A549 (cell line): ENCODE measurements at regions not wholly inside any gene's neighbourhood (a gene's known extent, or its start where the extent isn't known, plus 50 kb on each side); places are given as distances from the start of the nearest gene placed in this dataset.

Source experiments
- ATAC-seq, 2 experiments: fragments of 200-7000 bp in 1 of 2; fragments of >200 bp in 1 of 2; cut with Nextera tagmentation in 1 of 2; cut with Tn5 transposase in 1 of 2; 3 replicates each; pipeline versions ENCODE4 v1.8.0 to v1.9.1; 2018 to 2020; ENCODE audit warnings: mild to moderate bottlenecking in 1 of 2, moderate library complexity in 1 of 2
- CTCF ChIA-PET: fragments of 300-600 bp; sonication (Branson Sonifier 250); formaldehyde crosslinking; extraction: SDS; loops from one replicate; lab custom pipeline; 2021; ENCODE audit warnings: antibody characterized with exemption, inconsistent platforms; lab: Yijun Ruan, JAX
- POLR2A ChIA-PET: fragments of 350-600 bp; formaldehyde crosslinking; extraction: SDS; loops from one replicate; lab custom pipeline; 2021; ENCODE audit warnings: antibody characterized with exemption, inconsistent platforms; lab: Yijun Ruan, JAX
- DNase-seq, 2 experiments: peaks; one replicate each; pipeline versions ENCODE4 v3.0.0 to v3.0.0-alpha.2; 2011 to 2016; ENCODE audit warnings: low read depth in 1 of 2, low spot score in 1 of 2
- FAIRE-seq: peaks from 2 replicates; lab custom pipeline; 2011; peaks lifted over from hg19 to GRCh38; lab: Jason Lieb, UNC
- H3K27ac ChIP-seq, 2 experiments: fragments of >200 bp; sonication (Bioruptor Twin); formaldehyde crosslinking; 3 replicates each; pipeline ENCODE4 v1.5.1; 2016 to 2017
- H3K4me1 ChIP-seq: fragments of >200 bp; sonication (Bioruptor Twin); formaldehyde crosslinking; 3 replicates; pipeline ENCODE4 v1.6.1; 2016
- H3K4me2 ChIP-seq: fragments of >200 bp; sonication (Bioruptor Twin); formaldehyde crosslinking; 3 replicates; pipeline ENCODE4 v1.6.1; 2016
- H3K4me3 ChIP-seq: fragments of >200 bp; sonication (Bioruptor Twin); formaldehyde crosslinking; 3 replicates; pipeline ENCODE4 v1.5.1; 2016
- H3K9me3 ChIP-seq: fragments of >200 bp; sonication (Bioruptor Twin); formaldehyde crosslinking; 3 replicates; pipeline ENCODE4 v1.6.1; 2016
- CBX2 ChIP-seq: fragments of 200-600 bp; sonication (generic); IDR thresholded peaks from 2 replicates; pipeline ENCODE4 v1.6.1; 2016; ENCODE audit warnings: low read depth, mild to moderate bottlenecking, borderline replicate concordance
- CBX8 ChIP-seq: fragments of 200-600 bp; sonication (generic); IDR thresholded peaks from 2 replicates; pipeline ENCODE4 v1.6.1; 2016
- CHD2 ChIP-seq: fragments of 150-350 bp; IDR thresholded peaks from 2 replicates; pipeline ENCODE4 v1.6.1; 2014; ENCODE audit warnings: low read length; ENCODE audit not compliant: partially characterized antibody
- EHF ChIP-seq: fragments of 250-450 bp; sonication (Bioruptor Pico); IDR thresholded peaks from 2 replicates; pipeline ENCODE4 v1.5.0; 2020; ENCODE audit warnings: mild to moderate bottlenecking
- EHMT2 ChIP-seq: fragments of 200-600 bp; sonication (generic); IDR thresholded peaks from 2 replicates; pipeline ENCODE4 v1.6.1; 2016; ENCODE audit warnings: antibody characterized with exemption, low read depth, mild to moderate bottlenecking, moderate library complexity
- ESRRA ChIP-seq: fragments of 150-350 bp; IDR thresholded peaks from 2 replicates; pipeline ENCODE4 v1.6.1; 2014; ENCODE audit warnings: mild to moderate bottlenecking, low read length, borderline replicate concordance
- FOSB ChIP-seq: fragments of 250-450 bp; sonication (Bioruptor Pico); IDR thresholded peaks from 2 replicates; pipeline ENCODE4 v1.5.0; 2020; ENCODE audit warnings: mild to moderate bottlenecking, moderate library complexity
- FOXS1 ChIP-seq: fragments of 250-450 bp; sonication (Bioruptor Pico); IDR thresholded peaks from 2 replicates; pipeline ENCODE4 v1.5.0; 2020; ENCODE audit warnings: mild to moderate bottlenecking, moderate library complexity
- GATA3 ChIP-seq: IDR thresholded peaks from 2 replicates; pipeline ENCODE4 v1.6.1; 2012; ENCODE audit warnings: borderline replicate concordance
- JUN ChIP-seq, 2 experiments: fragments of >200 bp; sonication (Bioruptor Twin); formaldehyde crosslinking; IDR thresholded peaks; 2 replicates in 1 of 2; 3 replicates in 1 of 2; pipeline ENCODE4 v1.6.1; 2016 to 2017
- MAZ ChIP-seq: fragments of 150-350 bp; IDR thresholded peaks from 2 replicates; pipeline ENCODE4 v1.6.1; 2014; ENCODE audit warnings: antibody characterized with exemption, low read depth, low read length, borderline replicate concordance
- MYC ChIP-seq: IDR thresholded peaks from 2 replicates; pipeline ENCODE4 v1.6.1; 2012; ENCODE audit warnings: mild to moderate bottlenecking, inconsistent platforms, low read length, improper control_type of control experiment, borderline replicate concordance
- NR3C1 ChIP-seq: fragments of >200 bp; sonication (Bioruptor Twin); formaldehyde crosslinking; IDR thresholded peaks from 3 replicates; pipeline ENCODE4 v1.6.1; 2017
- PHF8 ChIP-seq: fragments of 200-600 bp; sonication (generic); IDR thresholded peaks from 2 replicates; pipeline ENCODE4 v1.6.1; 2016; ENCODE audit warnings: low read depth, mild to moderate bottlenecking, antibody characterized with exemption, moderate library complexity, borderline replicate concordance
- POLR2A ChIP-seq: IDR thresholded peaks from 2 replicates; pipeline ENCODE4 v1.6.1; 2012; ENCODE audit warnings: mild to moderate bottlenecking, low read length
- POLR2AphosphoS2 ChIP-seq: conservative IDR thresholded peaks from 2 replicates; pipeline ENCODE4 v1.6.1; 2012; ENCODE audit warnings: low read length, improper control_type of control experiment, inconsistent platforms
- RAD21 ChIP-seq, 2 experiments: fragments of >200 bp in 1 of 2; sonication (Bioruptor Twin) in 1 of 2; formaldehyde crosslinking in 1 of 2; IDR thresholded peaks in 1 of 2; conservative IDR thresholded peaks in 1 of 2; 2 replicates in 1 of 2; 3 replicates in 1 of 2; pipeline ENCODE4 v1.6.1; 2012 to 2018; ENCODE audit warnings: inconsistent platforms in 1 of 2
- RCOR1 ChIP-seq: fragments of 150-350 bp; IDR thresholded peaks from 2 replicates; pipeline ENCODE4 v1.6.1; 2014; ENCODE audit warnings: antibody characterized with exemption, low read length, low read depth
- RNF2 ChIP-seq: fragments of 200-600 bp; sonication (generic); IDR thresholded peaks from 2 replicates; pipeline ENCODE4 v1.6.1; 2016; ENCODE audit warnings: low read depth, mild to moderate bottlenecking, antibody characterized with exemption, moderate library complexity, borderline replicate concordance
- TFCP2L1 ChIP-seq: fragments of 250-450 bp; sonication (Bioruptor Pico); IDR thresholded peaks from 2 replicates; pipeline ENCODE4 v1.5.0; 2021; ENCODE audit warnings: mild to moderate bottlenecking
- TP53 ChIP-seq: fragments of 250-450 bp; sonication (Bioruptor Pico); IDR thresholded peaks from 2 replicates; pipeline ENCODE4 v1.5.0; 2021; ENCODE audit warnings: mild to moderate bottlenecking, moderate library complexity
- ZC3H11A ChIP-seq: fragments of 450-650 bp; IDR thresholded peaks from 2 replicates; pipeline ENCODE4 v1.6.1; 2014; ENCODE audit warnings: antibody characterized with exemption, mild to moderate bottlenecking
- ZNF302 ChIP-seq: fragments of 250-450 bp; sonication (Bioruptor Pico); IDR thresholded peaks from 2 replicates; pipeline ENCODE4 v1.9.0; 2021; ENCODE audit warnings: inconsistent platforms, mild to moderate bottlenecking, moderate library complexity
- WGBS: methylation state at CpG from one replicate; pipeline ENCODE4 v1.1.6; 2017; ENCODE audit errors: missing lambda C conversion rate; 5-methylcytosine and 5-hydroxymethylcytosine counted together
- TF ChIP-seq, protein P1 (sequence below): fragments of 250-450 bp; sonication (Bioruptor Pico); IDR thresholded peaks from 2 replicates; pipeline ENCODE4 v1.5.0; 2020; ENCODE audit warnings: low read depth, mild to moderate bottlenecking, moderate library complexity
- TF ChIP-seq, protein P2 (sequence below): IDR thresholded peaks from 2 replicates; pipeline ENCODE4 v1.6.1; 2012
- TF ChIP-seq, protein P3 (sequence below): fragments of >200 bp; sonication (Bioruptor Twin); formaldehyde crosslinking; IDR thresholded peaks from 3 replicates; pipeline ENCODE4 v1.6.1; 2016
- TF ChIP-seq, protein P4 (sequence below): fragments of 150-350 bp; IDR thresholded peaks from 2 replicates; pipeline ENCODE4 v1.6.1; 2014; ENCODE audit warnings: low read depth, mild to moderate bottlenecking, low read length

DNA sequence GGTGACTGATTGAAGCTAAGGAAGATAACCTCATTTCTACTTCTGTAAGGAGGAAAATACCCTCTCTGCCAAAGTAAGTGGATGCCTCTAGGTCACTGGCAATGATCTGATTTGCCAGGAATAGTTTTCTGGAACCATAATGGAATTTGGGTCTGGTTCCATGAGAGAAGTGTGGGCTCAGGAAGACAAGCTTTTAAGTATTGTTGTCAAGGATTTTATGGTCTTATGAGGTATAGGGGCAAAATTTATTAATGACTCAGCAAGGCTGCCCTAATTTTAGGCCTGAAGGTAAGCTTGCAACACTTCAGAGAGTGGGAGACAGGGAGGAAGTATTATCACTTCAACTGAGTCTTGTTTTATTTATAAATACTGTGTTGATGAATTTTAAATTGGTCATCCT is 322.6 kb upstream of the ACTBL2 start:
- no peak for ATAC-seq
- POLR2A ChIA-PET: no interaction called here
- no peak for TF ChIP-seq EHF (CRISPR knock-in tag)
- TF ChIP-seq JUN (IDR thresholded peaks at IDR 0.05): no peak
- 0 out of 3 replicates have a peak, but pooled peaks cover 5% of the 10 kb centered on the region for H3K4me1 ChIP-seq
- no peak overlapping the region for H3K4me3 ChIP-seq
- no peak for FAIRE-seq
- H3K27ac ChIP-seq: no peak overlapping the region
- no peak overlapping the region for H3K4me2 ChIP-seq
- CTCF ChIA-PET: interaction anchor here (1.4 kb wide), 1 partner anchor 26 kb away, joined by 4 read pairs; no protein-coding TSS in a partner anchor
- DNase-seq: no peak
- H3K9me3 ChIP-seq: no peaks in the 10 kb centered on the region

DNA sequence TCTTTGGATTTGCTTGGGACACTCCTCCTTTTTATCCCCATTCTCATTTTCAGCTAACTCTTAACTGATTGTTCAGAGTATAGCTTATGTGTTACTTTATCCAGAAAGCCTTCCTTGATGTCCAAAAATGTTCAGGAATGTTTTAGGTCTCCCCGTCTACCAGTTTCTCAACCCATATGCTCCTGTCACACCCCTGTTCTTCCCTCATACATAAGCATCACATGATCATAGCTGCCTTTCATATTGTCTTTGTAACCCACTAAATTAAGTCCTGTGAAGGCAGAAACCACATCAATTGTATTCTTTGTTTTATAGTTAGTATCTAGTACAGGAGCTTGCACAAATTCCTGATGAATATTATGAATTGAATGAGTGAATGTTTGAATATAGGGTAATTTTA is 321.9 kb upstream of the ACTBL2 start:
- no peak overlapping the region for H3K4me3 ChIP-seq
- ATAC-seq (no peak), FAIRE-seq (no peak), DNase-seq (no peak)
- no peak for TF ChIP-seq MAZ
- no peak for TF ChIP-seq MYC
- no peak for TF ChIP-seq RNF2
- TF ChIP-seq ZC3H11A: no peak
- no peak for TF ChIP-seq RAD21 (conservative IDR thresholded peaks at IDR 0.05 in 1 of 2, IDR thresholded peaks at IDR 0.05 in 1 of 2)
- TF ChIP-seq EHMT2: no peak
- TF ChIP-seq ESRRA: no peak
- no peak for TF ChIP-seq JUN (IDR thresholded peaks at IDR 0.05)
- TF ChIP-seq NR3C1: no peak
- no peak for TF ChIP-seq CHD2
- TF ChIP-seq CBX8: no peak
- TF ChIP-seq, protein P1, sequence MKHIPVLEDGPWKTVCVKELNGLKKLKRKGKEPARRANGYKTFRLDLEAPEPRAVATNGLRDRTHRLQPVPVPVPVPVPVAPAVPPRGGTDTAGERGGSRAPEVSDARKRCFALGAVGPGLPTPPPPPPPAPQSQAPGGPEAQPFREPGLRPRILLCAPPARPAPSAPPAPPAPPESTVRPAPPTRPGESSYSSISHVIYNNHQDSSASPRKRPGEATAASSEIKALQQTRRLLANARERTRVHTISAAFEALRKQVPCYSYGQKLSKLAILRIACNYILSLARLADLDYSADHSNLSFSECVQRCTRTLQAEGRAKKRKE (CRISPR knock-in tag): no peak
- no peak for TF ChIP-seq CBX2
- TF ChIP-seq GATA3: no peak
- no peak for TF ChIP-seq POLR2A
- TF ChIP-seq RCOR1: no peak
- TF ChIP-seq POLR2AphosphoS2: no peak
- 0 out of 3 replicates have a peak, but pooled peaks cover 5% of the 10 kb centered on the region for H3K4me1 ChIP-seq
- H3K27ac ChIP-seq: no peak overlapping the region
- no peaks in the 10 kb centered on the region for H3K9me3 ChIP-seq
- H3K4me2 ChIP-seq: no peak overlapping the region
- WGBS: 90% methylated on average over 1 of the region's 1 CpG
- ChIA-PET CTCF (no interaction called here), POLR2A (no interaction called here)

DNA sequence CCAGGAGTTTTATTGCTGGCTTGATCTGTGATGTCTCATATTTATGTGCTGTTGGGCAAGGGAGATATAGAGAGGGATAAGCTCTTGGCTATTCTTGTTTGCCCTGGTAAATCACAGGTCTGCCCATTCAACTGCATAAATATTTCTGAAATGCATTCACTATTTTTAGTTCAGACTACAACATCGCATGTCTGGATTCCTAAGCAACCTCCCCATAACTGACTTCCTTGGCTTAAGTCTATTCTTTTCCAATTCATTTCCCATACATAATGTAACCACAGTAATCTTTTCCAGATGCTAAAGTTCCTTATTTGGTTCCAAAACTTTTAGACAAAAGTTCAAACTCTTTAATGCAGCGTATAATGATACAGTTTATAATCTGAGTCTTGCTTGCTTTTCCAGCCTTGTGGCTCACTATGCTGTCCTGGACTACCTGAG is 321.4 kb upstream of the ACTBL2 start:
- ChIA-PET POLR2A (no interaction called here), CTCF (no interaction called here)
- Histone ChIP-seq H3K4me1 (0 out of 3 replicates have a peak, but pooled peaks cover under 1% of the 10 kb centered on the region), H3K4me2 (no peak overlapping the region), H3K27ac (no peak overlapping the region), H3K4me3 (no peak overlapping the region), H3K9me3 (no peaks in the 10 kb centered on the region)
- DNase-seq: no peak
- TF ChIP-seq ZNF302 (CRISPR knock-in tag) (no peak), POLR2AphosphoS2 (no peak), TP53 (CRISPR knock-in tag) (no peak), ZC3H11A (no peak), CHD2 (no peak), FOSB (no peak), PHF8 (no peak), EHMT2 (no peak), FOXS1 (CRISPR knock-in tag) (no peak), TFCP2L1 (CRISPR knock-in tag) (no peak)
- TF ChIP-seq, protein P2, sequence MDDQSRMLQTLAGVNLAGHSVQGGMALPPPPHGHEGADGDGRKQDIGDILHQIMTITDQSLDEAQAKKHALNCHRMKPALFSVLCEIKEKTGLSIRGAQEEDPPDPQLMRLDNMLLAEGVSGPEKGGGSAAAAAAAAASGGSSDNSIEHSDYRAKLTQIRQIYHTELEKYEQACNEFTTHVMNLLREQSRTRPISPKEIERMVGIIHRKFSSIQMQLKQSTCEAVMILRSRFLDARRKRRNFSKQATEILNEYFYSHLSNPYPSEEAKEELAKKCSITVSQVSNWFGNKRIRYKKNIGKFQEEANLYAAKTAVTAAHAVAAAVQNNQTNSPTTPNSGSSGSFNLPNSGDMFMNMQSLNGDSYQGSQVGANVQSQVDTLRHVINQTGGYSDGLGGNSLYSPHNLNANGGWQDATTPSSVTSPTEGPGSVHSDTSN: no peak
- TF ChIP-seq, protein P3, sequence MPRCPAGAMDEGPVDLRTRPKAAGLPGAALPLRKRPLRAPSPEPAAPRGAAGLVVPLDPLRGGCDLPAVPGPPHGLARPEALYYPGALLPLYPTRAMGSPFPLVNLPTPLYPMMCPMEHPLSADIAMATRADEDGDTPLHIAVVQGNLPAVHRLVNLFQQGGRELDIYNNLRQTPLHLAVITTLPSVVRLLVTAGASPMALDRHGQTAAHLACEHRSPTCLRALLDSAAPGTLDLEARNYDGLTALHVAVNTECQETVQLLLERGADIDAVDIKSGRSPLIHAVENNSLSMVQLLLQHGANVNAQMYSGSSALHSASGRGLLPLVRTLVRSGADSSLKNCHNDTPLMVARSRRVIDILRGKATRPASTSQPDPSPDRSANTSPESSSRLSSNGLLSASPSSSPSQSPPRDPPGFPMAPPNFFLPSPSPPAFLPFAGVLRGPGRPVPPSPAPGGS: no peak
- TF ChIP-seq, protein P4, sequence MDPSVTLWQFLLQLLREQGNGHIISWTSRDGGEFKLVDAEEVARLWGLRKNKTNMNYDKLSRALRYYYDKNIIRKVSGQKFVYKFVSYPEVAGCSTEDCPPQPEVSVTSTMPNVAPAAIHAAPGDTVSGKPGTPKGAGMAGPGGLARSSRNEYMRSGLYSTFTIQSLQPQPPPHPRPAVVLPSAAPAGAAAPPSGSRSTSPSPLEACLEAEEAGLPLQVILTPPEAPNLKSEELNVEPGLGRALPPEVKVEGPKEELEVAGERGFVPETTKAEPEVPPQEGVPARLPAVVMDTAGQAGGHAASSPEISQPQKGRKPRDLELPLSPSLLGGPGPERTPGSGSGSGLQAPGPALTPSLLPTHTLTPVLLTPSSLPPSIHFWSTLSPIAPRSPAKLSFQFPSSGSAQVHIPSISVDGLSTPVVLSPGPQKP: no peak
- no peak for ATAC-seq
- FAIRE-seq: no peak
- 92% methylated on average over 2 of the region's 2 CpGs for WGBS
